ENCODE measurements at regions not wholly inside any gene's neighbourhood (a gene's known extent, or its start where the extent isn't known, plus 50 kb on each side); places are given as distances from the start of the nearest gene placed in this dataset.

DNA sequence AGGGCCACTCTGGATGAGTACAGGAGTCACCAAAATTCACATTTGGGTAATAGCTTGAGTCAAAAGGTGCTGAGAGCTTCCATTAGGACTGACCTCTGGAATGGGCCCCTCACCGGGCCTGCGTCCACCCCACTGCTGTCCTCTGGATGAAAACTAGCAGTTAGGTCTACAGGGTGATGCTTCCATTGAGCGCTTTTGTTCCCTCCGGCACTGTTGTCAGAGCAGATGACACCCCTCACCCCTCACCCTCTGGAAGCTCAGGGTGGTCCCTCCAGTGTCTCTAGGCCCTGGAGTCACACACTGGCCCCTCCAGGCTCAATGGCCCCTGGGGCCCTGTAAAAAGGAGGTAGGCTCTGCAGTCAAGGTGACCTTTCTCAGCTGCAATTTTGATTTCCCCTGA is 187.8 kb upstream of the GPR12 start:
- Histone ChIP-seq H2BK5ac (ENCODE audit: low read length) (no peak overlapping the region), H3K23ac (ENCODE audit: low read depth, low read length, poor library complexity) (no peak overlapping the region), H2BK120ac (ENCODE audit: low read depth, low read length) (no peak overlapping the region), H3K9me3 (replicated peaks in 1 of 2; ENCODE audit: control insufficient read depth in 2 of 2, insufficient read depth in 1 of 2, low read depth in 1 of 2, low read length in 2 of 2) (no peaks in the 10 kb centered on the region), H3K4ac (ENCODE audit: low read length) (no peak overlapping the region), H3K4me3 (ENCODE audit: low read length in 2 of 2) (no peak overlapping the region), H2AFZ (ENCODE audit: low read length) (no peak overlapping the region), H2BK15ac (ENCODE audit: low read length) (no peak overlapping the region), H3K79me1 (ENCODE audit: low read depth, low read length) (no peaks in the 10 kb centered on the region), H3K9ac (ENCODE audit: low read depth, low read length, poor library complexity) (no peak overlapping the region), H2BK12ac (ENCODE audit: low read length) (no peak overlapping the region), H3K27ac (replicated peaks; ENCODE audit: low read length) (no peak overlapping the region), H3K14ac (ENCODE audit: low read length) (no peak overlapping the region), H4K91ac (ENCODE audit: low read depth, low read length, poor library complexity) (no peak overlapping the region), H3K4me1 (ENCODE audit: control insufficient read depth in 2 of 2, insufficient read depth in 1 of 2, low read depth in 1 of 2, low read length in 2 of 2) (no peaks in the 10 kb centered on the region), H2AK5ac (ENCODE audit: low read depth, low read length) (no peak overlapping the region), H3K4me2 (ENCODE audit: insufficient read depth, low read length, poor library complexity, severe bottlenecking) (no peak overlapping the region), H3K18ac (ENCODE audit: low read length) (no peak overlapping the region), H3K27me3 (ENCODE audit: control insufficient read depth in 3 of 3, insufficient read depth in 3 of 3, low read depth in 1 of 3, low read length in 3 of 3) (peaks cover 0 to 17% (median 0%) of the 10 kb centered on the region in 3 experiments), H3K36me3 (replicated peaks in 1 of 2; ENCODE audit: control insufficient read depth in 2 of 2, insufficient read depth in 2 of 2, low read length in 2 of 2) (no peaks in the 10 kb centered on the region), H4K8ac (ENCODE audit: low read depth, low read length) (no peak overlapping the region)
- no CpG with 5 or more reads among the region's 4 CpGs for WGBS, 2 donors (ENCODE audit: extremely low coverage in 2 of 2, insufficient read length in 2 of 2, insufficient replicate concordance in 1 of 2)
- no peak for DNase-seq (ENCODE audit: low spot score)

DNA sequence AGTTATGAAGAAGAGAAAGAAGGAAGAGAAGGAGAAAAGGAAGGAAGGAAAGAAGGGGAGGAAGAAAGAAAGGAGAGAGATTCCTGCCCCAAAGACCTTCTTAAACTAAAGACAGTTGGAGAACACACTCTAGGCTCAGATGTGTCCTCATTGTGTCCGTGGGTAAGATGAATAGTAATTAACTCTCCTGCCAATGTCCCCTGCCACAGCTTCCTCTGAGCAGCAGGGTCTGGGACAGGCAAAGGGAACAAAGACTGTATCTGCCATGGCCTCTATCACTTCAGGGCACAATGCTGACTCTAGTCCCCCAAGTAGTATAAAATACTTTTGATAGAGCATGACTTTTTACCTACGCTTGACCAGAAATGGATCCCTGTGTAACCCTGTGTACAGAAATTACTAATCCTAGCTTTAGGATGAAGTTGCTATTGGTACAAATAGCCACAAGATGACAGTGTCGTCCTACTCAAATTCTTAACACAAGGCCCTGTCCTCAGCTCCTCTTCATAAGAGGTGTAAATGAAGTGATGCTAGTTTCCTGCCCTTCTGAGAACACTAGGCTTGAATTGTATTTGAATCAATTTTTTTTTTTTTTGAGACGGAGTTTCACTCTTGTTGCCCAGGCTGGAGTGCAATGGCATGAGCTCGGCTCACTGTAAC is 186.2 kb upstream of the GPR12 start:
- no peaks in the 10 kb centered on the region for H3K79me1 ChIP-seq (ENCODE audit: low read depth, low read length)
- H2BK5ac ChIP-seq (ENCODE audit: low read length), result no peak overlapping the region
- H2BK120ac ChIP-seq (ENCODE audit: low read depth, low read length), result no peak overlapping the region
- no peak overlapping the region for H4K8ac ChIP-seq (ENCODE audit: low read depth, low read length)
- no peak overlapping the region for H3K18ac ChIP-seq (ENCODE audit: low read length)
- H3K4ac ChIP-seq (ENCODE audit: low read length), result no peak overlapping the region
- H3K4me2 ChIP-seq (ENCODE audit: insufficient read depth, low read length, poor library complexity, severe bottlenecking), result no peak overlapping the region
- H3K27ac ChIP-seq (replicated peaks; ENCODE audit: low read length), result no peak overlapping the region
- H3K9me3 ChIP-seq (replicated peaks in 1 of 2; ENCODE audit: control insufficient read depth in 2 of 2, insufficient read depth in 1 of 2, low read depth in 1 of 2, low read length in 2 of 2), result no peaks in the 10 kb centered on the region
- H2AK5ac ChIP-seq (ENCODE audit: low read depth, low read length), result no peak overlapping the region
- H3K14ac ChIP-seq (ENCODE audit: low read length), result no peak overlapping the region
- no peak overlapping the region for H2BK12ac ChIP-seq (ENCODE audit: low read length)
- H4K91ac ChIP-seq (ENCODE audit: low read depth, low read length, poor library complexity), result no peak overlapping the region
- WGBS, 2 donors (ENCODE audit: extremely low coverage in 2 of 2, insufficient read length in 2 of 2, insufficient replicate concordance in 1 of 2), result no CpG with 5 or more reads among the region's 5 CpGs
- no peak overlapping the region for H2BK15ac ChIP-seq (ENCODE audit: low read length)
- H3K4me3 ChIP-seq (ENCODE audit: low read length in 2 of 2), result no peak overlapping the region
- H3K36me3 ChIP-seq (replicated peaks in 1 of 2; ENCODE audit: control insufficient read depth in 2 of 2, insufficient read depth in 2 of 2, low read length in 2 of 2), result no peaks in the 10 kb centered on the region
- H3K23ac ChIP-seq (ENCODE audit: low read depth, low read length, poor library complexity), result no peak overlapping the region
- H3K4me1 ChIP-seq (ENCODE audit: control insufficient read depth in 2 of 2, insufficient read depth in 1 of 2, low read depth in 1 of 2, low read length in 2 of 2), result no peaks in the 10 kb centered on the region
- H3K27me3 ChIP-seq (ENCODE audit: control insufficient read depth in 3 of 3, insufficient read depth in 3 of 3, low read depth in 1 of 3, low read length in 3 of 3), result peaks cover 0 to 17% (median 0%) of the 10 kb centered on the region in 3 experiments
- no peak overlapping the region for H2AFZ ChIP-seq (ENCODE audit: low read length)
- DNase-seq (ENCODE audit: low spot score), result peak; percentile 29
- H3K9ac ChIP-seq (ENCODE audit: low read depth, low read length, poor library complexity), result no peak overlapping the region

DNA sequence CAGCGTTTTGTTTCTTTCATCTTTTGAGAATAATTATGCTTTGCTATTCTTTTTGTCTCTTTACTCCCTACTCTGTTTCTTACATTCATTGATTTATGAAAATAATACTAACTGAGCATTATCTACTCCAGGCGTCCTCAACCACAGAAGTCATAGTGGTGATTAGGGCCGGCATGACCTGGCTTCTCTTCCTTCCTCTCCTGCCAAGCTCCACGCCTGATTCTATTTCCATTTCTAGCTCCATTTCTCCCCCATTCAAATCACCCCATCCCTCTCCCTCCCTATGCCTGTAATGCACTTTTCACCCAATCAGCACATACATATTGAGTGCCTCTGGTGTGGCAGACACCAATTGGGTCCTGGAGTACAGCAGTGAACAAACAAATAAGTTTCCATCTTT is 183.2 kb upstream of the GPR12 start:
- Histone ChIP-seq H2BK5ac (ENCODE audit: low read length) (no peak overlapping the region), H3K27ac (replicated peaks; ENCODE audit: low read length) (no peak overlapping the region), H3K23ac (ENCODE audit: low read depth, low read length, poor library complexity) (no peak overlapping the region), H2AFZ (ENCODE audit: low read length) (no peak overlapping the region), H2BK120ac (ENCODE audit: low read depth, low read length) (no peak overlapping the region), H4K91ac (ENCODE audit: low read depth, low read length, poor library complexity) (no peak overlapping the region), H3K9ac (ENCODE audit: low read depth, low read length, poor library complexity) (no peak overlapping the region), H3K27me3 (ENCODE audit: control insufficient read depth in 3 of 3, insufficient read depth in 3 of 3, low read depth in 1 of 3, low read length in 3 of 3) (peaks cover 0 to 15% (median 0%) of the 10 kb centered on the region in 3 experiments), H2BK12ac (ENCODE audit: low read length) (no peak overlapping the region), H3K4me2 (ENCODE audit: insufficient read depth, low read length, poor library complexity, severe bottlenecking) (no peak overlapping the region), H3K4me3 (ENCODE audit: low read length in 2 of 2) (no peak overlapping the region), H3K4ac (ENCODE audit: low read length) (no peak overlapping the region), H4K8ac (ENCODE audit: low read depth, low read length) (no peak overlapping the region), H3K18ac (ENCODE audit: low read length) (no peak overlapping the region), H3K9me3 (replicated peaks in 1 of 2; ENCODE audit: control insufficient read depth in 2 of 2, insufficient read depth in 1 of 2, low read depth in 1 of 2, low read length in 2 of 2) (no peaks in the 10 kb centered on the region), H2BK15ac (ENCODE audit: low read length) (no peak overlapping the region), H3K4me1 (ENCODE audit: control insufficient read depth in 2 of 2, insufficient read depth in 1 of 2, low read depth in 1 of 2, low read length in 2 of 2) (no peaks in the 10 kb centered on the region), H3K36me3 (replicated peaks in 1 of 2; ENCODE audit: control insufficient read depth in 2 of 2, insufficient read depth in 2 of 2, low read length in 2 of 2) (no peaks in the 10 kb centered on the region), H2AK5ac (ENCODE audit: low read depth, low read length) (no peak overlapping the region), H3K79me1 (ENCODE audit: low read depth, low read length) (no peaks in the 10 kb centered on the region), H3K14ac (ENCODE audit: low read length) (no peak overlapping the region)
- DNase-seq (ENCODE audit: low spot score), result no peak
- no CpG with 5 or more reads among the region's 4 CpGs for WGBS, 2 donors (ENCODE audit: extremely low coverage in 2 of 2, insufficient read length in 2 of 2, insufficient replicate concordance in 1 of 2)

DNA sequence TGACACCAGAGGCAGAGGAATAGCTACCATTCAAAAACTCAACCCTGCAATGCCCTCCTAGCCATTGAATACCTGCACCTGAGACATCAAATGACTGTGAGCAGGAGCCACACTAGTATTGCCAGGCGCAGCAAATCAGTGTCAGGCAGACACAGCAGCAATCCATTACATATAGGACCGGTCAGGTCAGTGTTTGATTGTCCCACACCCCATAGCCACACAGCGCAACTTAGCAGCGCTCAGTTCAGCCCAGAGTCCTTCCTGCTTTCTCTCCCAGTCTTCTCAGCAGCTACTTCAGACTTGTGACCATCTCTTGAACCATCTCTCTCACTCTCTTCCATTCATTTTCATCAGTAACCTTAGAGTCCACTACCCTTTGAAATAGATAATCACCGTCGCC is 181.6 kb upstream of the GPR12 start:
- Histone ChIP-seq H2BK15ac (ENCODE audit: low read length) (no peak overlapping the region), H3K9me3 (replicated peaks in 1 of 2; ENCODE audit: control insufficient read depth in 2 of 2, insufficient read depth in 1 of 2, low read depth in 1 of 2, low read length in 2 of 2) (no peaks in the 10 kb centered on the region), H3K4me3 (ENCODE audit: low read length in 2 of 2) (no peak overlapping the region), H3K23ac (ENCODE audit: low read depth, low read length, poor library complexity) (no peak overlapping the region), H3K4me2 (ENCODE audit: insufficient read depth, low read length, poor library complexity, severe bottlenecking) (no peak overlapping the region), H4K8ac (ENCODE audit: low read depth, low read length) (no peak overlapping the region), H2BK120ac (ENCODE audit: low read depth, low read length) (no peak overlapping the region), H3K27me3 (ENCODE audit: control insufficient read depth in 3 of 3, insufficient read depth in 3 of 3, low read depth in 1 of 3, low read length in 3 of 3) (peaks cover 0 to 15% (median 0%) of the 10 kb centered on the region in 3 experiments), H2AK5ac (ENCODE audit: low read depth, low read length) (no peak overlapping the region), H2AFZ (ENCODE audit: low read length) (no peak overlapping the region), H4K91ac (ENCODE audit: low read depth, low read length, poor library complexity) (no peak overlapping the region), H3K14ac (ENCODE audit: low read length) (no peak overlapping the region), H3K27ac (replicated peaks; ENCODE audit: low read length) (no peak overlapping the region), H3K18ac (ENCODE audit: low read length) (no peak overlapping the region), H2BK5ac (ENCODE audit: low read length) (no peak overlapping the region), H3K36me3 (replicated peaks in 1 of 2; ENCODE audit: control insufficient read depth in 2 of 2, insufficient read depth in 2 of 2, low read length in 2 of 2) (no peaks in the 10 kb centered on the region), H3K9ac (ENCODE audit: low read depth, low read length, poor library complexity) (peak overlapping the region; percentile 56), H3K4me1 (ENCODE audit: control insufficient read depth in 2 of 2, insufficient read depth in 1 of 2, low read depth in 1 of 2, low read length in 2 of 2) (no peaks in the 10 kb centered on the region), H2BK12ac (ENCODE audit: low read length) (no peak overlapping the region), H3K4ac (ENCODE audit: low read length) (no peak overlapping the region), H3K79me1 (ENCODE audit: low read depth, low read length) (no peaks in the 10 kb centered on the region)
- 100% methylated on average over 2 of the region's 6 CpGs; no CpG with 5 or more reads in 1 of the 2 donors for WGBS, 2 donors (ENCODE audit: extremely low coverage in 2 of 2, insufficient read length in 2 of 2, insufficient replicate concordance in 1 of 2)
- no peak for DNase-seq (ENCODE audit: low spot score)

Data from neuronal stem cell (in vitro differentiated cells).